ENCODE measurements at regions not wholly inside any gene's neighbourhood (a gene's known extent, or its start where the extent isn't known, plus 50 kb on each side); places are given as distances from the start of the nearest gene placed in this dataset.

DNA sequence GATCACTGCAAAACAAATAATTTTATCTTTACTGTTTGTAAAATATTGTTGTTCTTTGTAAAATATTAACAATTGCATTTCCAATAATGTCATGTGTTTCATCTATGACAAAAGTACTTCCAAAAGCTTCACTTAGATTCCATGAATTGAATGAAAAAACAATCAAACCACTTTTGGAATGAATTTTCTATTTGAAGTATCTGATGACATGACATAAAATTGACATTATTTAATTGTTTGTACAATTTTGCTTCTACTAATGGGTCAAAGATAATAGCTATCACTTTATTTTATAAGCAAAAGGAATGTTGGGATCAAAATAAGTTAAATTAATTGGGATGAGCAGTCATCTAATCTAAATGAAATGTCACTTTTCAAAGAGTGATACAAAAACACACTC, 684.3 kb downstream of the NR2F1-AS1 start:
- H3K9me3 Mint-ChIP-seq = no peaks in the 10 kb centered on the region
- H3K4me1 Mint-ChIP-seq (ENCODE audit: low read depth) = no peaks in the 10 kb centered on the region
- no peak for ATAC-seq
- DNase-seq = no peak
- H3K4me3 Mint-ChIP-seq = no peak overlapping the region
- H3K36me3 Mint-ChIP-seq (ENCODE audit: insufficient read depth) = no peaks in the 10 kb centered on the region
- H3K27me3 Mint-ChIP-seq (ENCODE audit: low read depth) = no peaks in the 10 kb centered on the region

DNA sequence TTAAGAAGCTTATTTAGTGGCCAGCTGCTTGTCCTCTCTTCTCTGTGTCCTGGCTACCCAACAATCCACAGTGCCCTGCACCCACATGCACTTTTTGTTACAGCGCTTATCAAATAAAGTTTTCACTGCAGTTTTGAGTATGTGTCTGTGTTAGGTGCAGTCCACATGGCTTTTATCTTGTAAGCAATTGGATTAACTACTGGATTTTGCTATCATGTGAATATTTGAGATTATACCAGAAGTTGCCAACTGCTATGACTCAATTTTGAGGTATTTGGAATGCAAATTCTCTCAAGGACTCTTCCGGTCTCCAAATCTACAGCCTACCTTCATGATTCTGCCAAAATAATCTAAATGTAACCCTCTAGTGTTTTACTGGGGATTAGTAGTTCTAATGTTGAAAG, 690.2 kb downstream of the NR2F1-AS1 start:
- DNase-seq (no peak), ATAC-seq (no peak)
- peaks cover 7% of the 10 kb centered on the region for H3K9me3 Mint-ChIP-seq
- H3K4me3 Mint-ChIP-seq = no peak overlapping the region
- H3K4me1 Mint-ChIP-seq (ENCODE audit: low read depth) = no peaks in the 10 kb centered on the region
- H3K27me3 Mint-ChIP-seq (ENCODE audit: low read depth) = no peaks in the 10 kb centered on the region
- H3K36me3 Mint-ChIP-seq (ENCODE audit: insufficient read depth) = no peaks in the 10 kb centered on the region

GRCh38 chr5:92889140-92889539, 691.9 kb downstream of the NR2F1-AS1 start:
- Mint-ChIP-seq H3K27me3 (ENCODE audit: low read depth) (no peaks in the 10 kb centered on the region), H3K4me1 (ENCODE audit: low read depth) (no peaks in the 10 kb centered on the region), H3K9me3 (peaks cover 7% of the 10 kb centered on the region), H3K4me3 (no peak overlapping the region), H3K36me3 (ENCODE audit: insufficient read depth) (no peaks in the 10 kb centered on the region)
- DNase-seq (no peak), ATAC-seq (no peak)

GRCh38 chr5:92887254-92887653, 693.8 kb downstream of the NR2F1-AS1 start:
- H3K27me3 Mint-ChIP-seq (ENCODE audit: low read depth) = no peaks in the 10 kb centered on the region
- peaks cover 7% of the 10 kb centered on the region for H3K9me3 Mint-ChIP-seq
- H3K4me1 Mint-ChIP-seq (ENCODE audit: low read depth) = no peaks in the 10 kb centered on the region
- no peak overlapping the region for H3K4me3 Mint-ChIP-seq
- H3K36me3 Mint-ChIP-seq (ENCODE audit: insufficient read depth) = no peaks in the 10 kb centered on the region
- ATAC-seq = no peak
- no peak for DNase-seq

- Mint-ChIP-seq H3K27me3 (ENCODE audit: low read depth) (no peaks in the 10 kb centered on the region), H3K36me3 (ENCODE audit: insufficient read depth) (no peaks in the 10 kb centered on the region), H3K4me3 (no peak overlapping the region), H3K4me1 (ENCODE audit: low read depth) (no peaks in the 10 kb centered on the region), H3K9me3 (peaks cover 7% of the 10 kb centered on the region)
- no peak for ATAC-seq
- DNase-seq = no peak
Observed at GRCh38 chr5:92886751-92887150, 694.3 kb downstream of the NR2F1-AS1 start.

DNA sequence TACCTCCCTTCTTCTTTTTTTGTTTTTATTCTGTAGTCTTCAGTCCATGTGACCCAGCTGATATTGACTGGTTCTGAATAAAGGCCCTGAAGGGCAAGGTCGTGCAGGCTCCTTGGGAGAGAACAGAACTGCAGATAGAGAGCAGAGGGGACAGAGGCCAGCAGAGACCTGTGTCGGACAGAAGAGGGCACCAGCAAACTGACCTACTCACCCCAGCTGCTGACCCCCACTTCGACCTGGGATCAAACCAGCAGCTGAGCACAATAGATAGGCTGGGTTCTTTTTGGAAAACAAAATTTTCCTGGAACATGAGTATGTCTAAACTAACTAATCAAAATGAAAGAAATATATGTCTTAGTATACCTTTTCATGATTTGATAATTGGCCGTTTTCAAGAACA, 695.1 kb downstream of the NR2F1-AS1 start:
- no peak for DNase-seq
- no peaks in the 10 kb centered on the region for H3K9me3 Mint-ChIP-seq
- H3K4me1 Mint-ChIP-seq (ENCODE audit: low read depth) = no peaks in the 10 kb centered on the region
- ATAC-seq = no peak
- H3K4me3 Mint-ChIP-seq = no peak overlapping the region
- no peaks in the 10 kb centered on the region for H3K36me3 Mint-ChIP-seq (ENCODE audit: insufficient read depth)
- H3K27me3 Mint-ChIP-seq (ENCODE audit: low read depth) = no peaks in the 10 kb centered on the region

GRCh38 chr5:92884469-92884868, 696.5 kb downstream of the NR2F1-AS1 start:
- Mint-ChIP-seq H3K27me3 (ENCODE audit: low read depth) (no peaks in the 10 kb centered on the region), H3K36me3 (ENCODE audit: insufficient read depth) (no peaks in the 10 kb centered on the region), H3K4me3 (no peak overlapping the region), H3K9me3 (no peaks in the 10 kb centered on the region), H3K4me1 (ENCODE audit: low read depth) (no peaks in the 10 kb centered on the region)
- ATAC-seq (no peak), DNase-seq (no peak)

DNA sequence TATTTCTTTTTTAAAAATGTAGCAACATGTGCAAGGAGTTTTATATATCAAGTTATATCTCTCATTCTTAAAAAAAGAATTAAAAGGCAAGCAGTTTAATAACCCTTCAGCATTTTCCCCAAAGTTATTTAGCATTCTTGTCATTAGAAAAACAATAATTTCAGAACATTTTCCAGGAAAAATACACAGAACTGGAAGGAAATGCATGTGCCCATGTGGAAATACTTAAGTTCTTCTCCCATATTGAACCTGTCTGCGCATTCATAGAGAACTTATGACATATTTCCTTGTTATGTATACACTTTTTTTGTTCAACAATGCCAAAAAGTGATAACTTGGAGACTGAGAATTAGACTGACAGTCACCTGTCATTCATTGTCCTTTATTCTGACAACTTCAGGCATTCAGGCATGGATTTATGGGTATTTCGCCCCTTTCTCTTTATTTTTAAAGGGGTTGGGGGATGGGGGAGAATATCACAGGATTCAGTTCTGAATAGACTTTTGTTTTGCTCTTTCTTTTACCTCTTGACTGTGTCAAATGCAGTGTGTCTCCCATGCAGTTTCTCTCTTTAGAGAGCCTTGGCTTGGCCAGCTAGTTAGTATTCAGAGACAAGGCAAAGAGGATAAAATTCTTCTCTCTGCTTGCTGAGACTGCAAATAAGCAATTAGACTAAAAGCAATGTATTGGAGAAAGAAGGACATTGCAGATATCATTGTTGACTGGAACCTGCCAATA, 701.0 kb downstream of the NR2F1-AS1 start:
- DNase-seq (no peak), ATAC-seq (no peak)
- H3K9me3 Mint-ChIP-seq = peaks cover 9% of the 10 kb centered on the region
- H3K4me1 Mint-ChIP-seq (ENCODE audit: low read depth) = no peaks in the 10 kb centered on the region
- H3K36me3 Mint-ChIP-seq (ENCODE audit: insufficient read depth) = no peaks in the 10 kb centered on the region
- H3K27me3 Mint-ChIP-seq (ENCODE audit: low read depth) = no peaks in the 10 kb centered on the region
- no peak overlapping the region for H3K4me3 Mint-ChIP-seq

GRCh38 chr5:92874790-92875189, 706.2 kb downstream of the NR2F1-AS1 start:
- Mint-ChIP-seq H3K27me3 (ENCODE audit: low read depth) (no peaks in the 10 kb centered on the region), H3K36me3 (ENCODE audit: insufficient read depth) (no peaks in the 10 kb centered on the region), H3K4me1 (ENCODE audit: low read depth) (no peaks in the 10 kb centered on the region), H3K4me3 (no peak overlapping the region), H3K9me3 (peaks cover 19% of the 10 kb centered on the region)
- no peak for ATAC-seq
- DNase-seq = no peak

DNA sequence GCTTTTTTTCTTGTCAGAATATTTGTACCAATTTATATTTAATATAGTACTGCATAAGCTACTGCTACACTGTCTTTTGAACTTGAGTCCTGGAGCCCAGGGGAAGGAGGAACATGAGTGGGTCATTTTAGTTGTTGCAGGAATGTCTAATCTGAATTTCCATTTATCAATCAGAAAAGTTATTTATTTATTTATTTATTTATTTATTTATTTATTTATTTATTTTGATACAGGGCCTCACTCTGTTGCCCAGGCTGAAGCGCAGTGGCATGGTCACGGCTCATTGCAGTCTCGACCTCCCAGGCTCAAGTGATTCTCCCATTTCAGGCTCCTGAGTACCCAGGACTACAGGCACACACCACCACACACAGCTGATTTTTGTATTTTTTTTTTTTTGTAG, 712.6 kb downstream of the NR2F1-AS1 start:
- DNase-seq = no peak
- Mint-ChIP-seq H3K9me3 (no peaks in the 10 kb centered on the region), H3K36me3 (ENCODE audit: insufficient read depth) (no peaks in the 10 kb centered on the region), H3K4me3 (no peak overlapping the region), H3K4me1 (ENCODE audit: low read depth) (no peaks in the 10 kb centered on the region), H3K27me3 (ENCODE audit: low read depth) (no peaks in the 10 kb centered on the region)
- no peak for ATAC-seq

DNA sequence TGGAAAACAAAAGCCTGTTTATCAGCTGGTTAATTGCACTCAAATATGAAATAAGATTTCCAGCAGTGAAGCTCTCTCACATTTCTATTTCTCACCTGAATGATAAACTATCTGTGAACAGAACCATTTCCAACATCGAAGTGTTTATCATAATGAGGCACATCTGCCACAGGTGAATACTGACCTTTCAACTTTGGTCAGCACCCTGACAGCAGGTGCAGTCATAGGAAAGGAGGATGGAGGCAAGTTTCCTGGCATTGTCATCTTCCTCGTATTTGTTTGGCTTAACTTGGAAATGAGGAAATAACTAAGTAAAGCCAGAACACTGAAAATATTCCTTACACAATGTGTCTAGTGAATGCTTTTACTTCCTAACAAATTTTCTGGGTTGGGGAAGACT, 716.4 kb downstream of the NR2F1-AS1 start:
- no peaks in the 10 kb centered on the region for H3K27me3 Mint-ChIP-seq (ENCODE audit: low read depth)
- DNase-seq (no peak), ATAC-seq (no peak)
- no peaks in the 10 kb centered on the region for H3K9me3 Mint-ChIP-seq
- H3K4me1 Mint-ChIP-seq (ENCODE audit: low read depth) = no peaks in the 10 kb centered on the region
- H3K36me3 Mint-ChIP-seq (ENCODE audit: insufficient read depth) = no peaks in the 10 kb centered on the region
- H3K4me3 Mint-ChIP-seq = no peak overlapping the region

DNA sequence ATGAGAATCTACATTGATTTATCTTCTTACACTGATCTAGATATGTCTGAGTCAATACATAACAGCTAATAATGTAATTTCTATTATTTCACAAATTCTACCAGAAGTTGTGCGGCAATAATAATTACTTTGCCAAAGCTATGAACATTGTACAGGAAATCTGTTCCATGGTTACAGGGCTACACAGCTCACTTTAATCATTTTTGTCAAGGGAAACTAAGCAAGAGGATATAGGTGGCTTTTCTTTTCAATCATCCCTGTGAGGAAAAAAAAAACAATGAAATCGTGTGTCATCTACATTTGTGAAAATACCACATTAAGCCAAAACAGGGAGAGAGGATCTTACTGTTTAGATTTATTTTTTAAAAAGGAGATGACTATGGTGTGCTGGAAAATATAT, 717.4 kb downstream of the NR2F1-AS1 start:
- H3K4me1 Mint-ChIP-seq (ENCODE audit: low read depth) = no peaks in the 10 kb centered on the region
- H3K4me3 Mint-ChIP-seq = no peak overlapping the region
- DNase-seq (no peak), ATAC-seq (no peak)
- no peaks in the 10 kb centered on the region for H3K27me3 Mint-ChIP-seq (ENCODE audit: low read depth)
- H3K9me3 Mint-ChIP-seq = no peaks in the 10 kb centered on the region
- H3K36me3 Mint-ChIP-seq (ENCODE audit: insufficient read depth) = no peaks in the 10 kb centered on the region

DNA sequence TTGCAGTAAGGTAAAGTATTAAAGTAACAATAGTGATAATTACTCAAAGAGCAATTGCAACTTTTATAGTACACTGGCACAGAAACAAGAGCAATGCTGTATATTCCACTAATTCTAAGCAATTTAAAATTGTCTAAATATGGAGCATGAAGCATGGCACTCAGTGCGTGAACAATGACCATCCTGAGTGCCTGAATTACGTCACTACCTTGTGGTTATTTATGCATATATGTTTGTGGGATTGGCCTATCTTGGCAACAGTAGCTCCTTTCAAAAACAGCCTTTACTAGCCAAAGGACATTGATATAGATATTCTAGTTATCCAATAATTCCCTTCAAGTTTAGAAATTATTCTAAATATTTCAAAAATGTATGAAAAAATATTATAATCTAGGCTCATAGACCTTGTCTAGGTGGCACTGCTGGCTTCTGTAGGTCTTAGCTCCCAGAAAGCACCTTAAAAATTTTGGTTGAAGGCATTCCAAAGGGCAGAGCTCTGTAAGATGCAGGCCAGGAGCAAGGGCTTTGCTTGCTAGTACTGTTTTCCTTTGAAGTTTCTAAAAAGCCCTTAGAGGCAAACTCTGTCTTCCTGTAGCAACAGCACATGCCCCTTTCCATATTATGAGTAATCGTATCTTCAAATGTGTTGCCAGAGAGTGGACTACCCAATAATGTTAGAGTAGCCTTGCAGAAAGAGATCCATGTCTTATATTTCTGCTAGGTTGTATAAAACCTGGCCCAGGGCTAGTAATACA, 719.3 kb downstream of the NR2F1-AS1 start:
- H3K4me3 Mint-ChIP-seq = no peak overlapping the region
- no peaks in the 10 kb centered on the region for H3K4me1 Mint-ChIP-seq (ENCODE audit: low read depth)
- no peaks in the 10 kb centered on the region for H3K9me3 Mint-ChIP-seq
- H3K27me3 Mint-ChIP-seq (ENCODE audit: low read depth) = no peaks in the 10 kb centered on the region
- no peak for ATAC-seq
- DNase-seq = no peak
- no peaks in the 10 kb centered on the region for H3K36me3 Mint-ChIP-seq (ENCODE audit: insufficient read depth)

DNA sequence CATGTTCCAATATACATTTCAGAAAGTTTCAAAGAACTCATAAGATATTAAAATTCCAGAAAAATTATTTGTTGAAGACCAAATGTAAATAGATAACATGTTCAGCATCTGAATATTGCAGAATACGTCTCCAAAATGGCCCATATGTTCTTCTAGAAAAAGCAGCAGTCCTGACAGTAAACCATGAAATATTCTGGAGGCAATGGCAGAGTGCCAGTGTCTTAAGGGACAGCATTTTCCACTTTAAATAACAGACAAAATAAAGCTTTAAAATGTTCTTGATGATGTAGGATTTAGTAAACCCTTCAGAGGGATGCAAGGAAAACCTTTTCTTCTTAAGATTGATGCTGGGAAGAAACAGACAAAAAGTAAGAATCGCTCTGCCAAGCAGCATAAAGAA, 721.0 kb downstream of the NR2F1-AS1 start:
- H3K36me3 Mint-ChIP-seq (ENCODE audit: insufficient read depth) = no peaks in the 10 kb centered on the region
- no peak for DNase-seq
- no peaks in the 10 kb centered on the region for H3K27me3 Mint-ChIP-seq (ENCODE audit: low read depth)
- H3K9me3 Mint-ChIP-seq = no peaks in the 10 kb centered on the region
- H3K4me3 Mint-ChIP-seq = no peak overlapping the region
- ATAC-seq = no peak
- H3K4me1 Mint-ChIP-seq (ENCODE audit: low read depth) = no peaks in the 10 kb centered on the region

- no peak overlapping the region for H3K4me3 Mint-ChIP-seq
- no peak for ATAC-seq
- H3K9me3 Mint-ChIP-seq = peaks cover 3% of the 10 kb centered on the region
Observed at GRCh38 chr5:92852219-92852618, 728.8 kb downstream of the NR2F1-AS1 start.

More at GRCh38 chr5:92852219-92852618, 728.8 kb downstream of the NR2F1-AS1 start:
- no peaks in the 10 kb centered on the region for H3K27me3 Mint-ChIP-seq (ENCODE audit: low read depth)
- no peaks in the 10 kb centered on the region for H3K36me3 Mint-ChIP-seq (ENCODE audit: insufficient read depth)
- DNase-seq = no peak
- no peaks in the 10 kb centered on the region for H3K4me1 Mint-ChIP-seq (ENCODE audit: low read depth)

Data from activated T-cell treated with anti-CD3 and anti-CD28 coated beads, Interleukin-2, amount 50 U/mL, for 4 hours (primary cell).